H9 (cell line): ENCODE measurements at regions not wholly inside any gene's neighbourhood (a gene's known extent, or its start where the extent isn't known, plus 50 kb on each side); places are given as distances from the start of the nearest gene placed in this dataset.

Experiments
- DNase-seq: peaks from one replicate; pipeline ENCODE4 v3.0.0-alpha.2; 2017
- H2AFZ ChIP-seq: one replicate; pipeline ENCODE4 v1.6.1; 2013; ENCODE audit warnings: mild to moderate bottlenecking, low read length, control low read depth, moderate library complexity
- H2AK5ac ChIP-seq: 2 replicates; pipeline ENCODE4 v1.6.1; 2013; ENCODE audit warnings: low read length, control low read depth, mixed read lengths; ENCODE audit not compliant: insufficient read length
- H2BK120ac ChIP-seq: one replicate; pipeline ENCODE4 v1.6.1; 2013; ENCODE audit warnings: low read depth, mild to moderate bottlenecking, low read length, control low read depth, inconsistent platforms; ENCODE audit not compliant: poor library complexity, severe bottlenecking
- H2BK12ac ChIP-seq: 2 replicates; pipeline ENCODE4 v1.6.1; 2013; ENCODE audit warnings: low read length, control low read depth, mixed read lengths, low read depth; ENCODE audit not compliant: insufficient read length
- H2BK15ac ChIP-seq: 2 replicates; pipeline ENCODE4 v1.6.1; 2013; ENCODE audit warnings: low read depth, low read length, control low read depth
- H2BK20ac ChIP-seq: one replicate; pipeline ENCODE4 v1.6.1; 2013; ENCODE audit warnings: low read depth, mild to moderate bottlenecking, low read length, control low read depth, inconsistent platforms; ENCODE audit not compliant: poor library complexity, severe bottlenecking
- H2BK5ac ChIP-seq: 2 replicates; pipeline ENCODE4 v1.6.1; 2013; ENCODE audit warnings: low read length, control low read depth, mixed read lengths; ENCODE audit not compliant: insufficient read length
- H3K14ac ChIP-seq: 2 replicates; pipeline ENCODE4 v1.6.1; 2013; ENCODE audit warnings: low read length, control low read depth; ENCODE audit not compliant: insufficient read depth
- H3K18ac ChIP-seq: 2 replicates; pipeline ENCODE4 v1.6.1; 2013; ENCODE audit warnings: low read depth, mild to moderate bottlenecking, mixed read lengths, low read length, control low read depth; ENCODE audit not compliant: insufficient read length
- H3K23ac ChIP-seq: 2 replicates; pipeline ENCODE4 v1.6.1; 2013; ENCODE audit warnings: low read length, control low read depth, mixed read lengths, low read depth; ENCODE audit not compliant: insufficient read length
- H3K23me2 ChIP-seq: 2 replicates; pipeline ENCODE4 v1.6.1; 2013; ENCODE audit warnings: low read depth, mild to moderate bottlenecking, mixed read lengths, low read length, control low read depth; ENCODE audit not compliant: insufficient read length, poor library complexity, severe bottlenecking
- H3K27ac ChIP-seq: 2 replicates; pipeline ENCODE4 v1.5.1; 2013; ENCODE audit warnings: low read length, control low read depth, mixed read lengths, low read depth; ENCODE audit not compliant: insufficient read length
- H3K27me3 ChIP-seq: 2 replicates; pipeline ENCODE4 v1.6.1; 2013; ENCODE audit warnings: low read length, control low read depth, inconsistent platforms; ENCODE audit not compliant: insufficient read depth
- H3K4ac ChIP-seq: 2 replicates; pipeline ENCODE4 v1.6.1; 2013; ENCODE audit warnings: low read depth, mild to moderate bottlenecking, control low read depth, inconsistent platforms, low read length, moderate library complexity
- H3K4me1 ChIP-seq: 2 replicates; pipeline ENCODE4 v1.6.1; 2013; ENCODE audit warnings: low read length, control low read depth, inconsistent platforms; ENCODE audit not compliant: insufficient read depth
- H3K4me2 ChIP-seq: 2 replicates; pipeline ENCODE4 v1.6.1; 2013; ENCODE audit warnings: low read length, control low read depth, mixed read lengths; ENCODE audit not compliant: insufficient read length, insufficient read depth
- H3K56ac ChIP-seq: 2 replicates; pipeline ENCODE4 v1.6.1; 2013; ENCODE audit warnings: low read depth, mild to moderate bottlenecking, mixed read lengths, low read length, control low read depth; ENCODE audit not compliant: insufficient read length
- H3K79me1 ChIP-seq: 2 replicates; pipeline ENCODE4 v1.6.1; 2013; ENCODE audit warnings: low read depth, mild to moderate bottlenecking, moderate library complexity, low read length, control low read depth, inconsistent platforms; ENCODE audit not compliant: insufficient read depth, poor library complexity, severe bottlenecking
- H3K79me2 ChIP-seq: 2 replicates; pipeline ENCODE4 v1.6.1; 2013; ENCODE audit warnings: low read length, control low read depth, inconsistent platforms; ENCODE audit not compliant: insufficient read depth
- H3K9ac ChIP-seq: 2 replicates; pipeline ENCODE4 v1.6.1; 2013; ENCODE audit warnings: low read length, control low read depth, mixed read lengths; ENCODE audit not compliant: insufficient read length; ENCODE audit errors: extremely low read depth
- H3K9me3 ChIP-seq: one replicate; pipeline ENCODE4 v1.6.1; 2013; ENCODE audit warnings: low read depth, low read length, inconsistent platforms; ENCODE audit not compliant: control insufficient read depth
- H3T11ph ChIP-seq: one replicate; pipeline ENCODE4 v1.6.1; 2013; ENCODE audit warnings: mild to moderate bottlenecking, low read length, control low read depth, inconsistent platforms
- H4K20me1 ChIP-seq: one replicate; pipeline ENCODE4 v1.6.1; 2013; ENCODE audit not compliant: control insufficient read depth, insufficient read length, insufficient read depth
- H4K5ac ChIP-seq: 2 replicates; pipeline ENCODE4 v1.6.1; 2013; ENCODE audit warnings: low read depth, mild to moderate bottlenecking, mixed read lengths, low read length, control low read depth; ENCODE audit not compliant: insufficient read length
- H4K8ac ChIP-seq: replicated peaks from 2 replicates; pipeline ENCODE4 v1.6.1; 2013; ENCODE audit warnings: low read length, control low read depth, mixed read lengths, low read depth; ENCODE audit not compliant: insufficient read length
- H4K91ac ChIP-seq: 2 replicates; pipeline ENCODE4 v1.6.1; 2013; ENCODE audit warnings: low read depth, mild to moderate bottlenecking, moderate library complexity, mixed read lengths, low read length, control low read depth; ENCODE audit not compliant: insufficient read length
- H3K27ac Mint-ChIP-seq, 3 experiments: 2 replicates in 2 of 3; 3 replicates in 1 of 3; pipeline ENCODE4 v1.8.0; 2020 to 2021; ENCODE audit warnings: mixed read lengths in 3 of 3, mild to moderate bottlenecking in 1 of 3, moderate library complexity in 1 of 3
- H3K27me3 Mint-ChIP-seq: 2 replicates; pipeline ENCODE4 v1.8.0; 2021; ENCODE audit warnings: low read depth, mild to moderate bottlenecking, moderate library complexity, mixed read lengths
- H3K36me3 Mint-ChIP-seq, 3 experiments: 2 replicates in 2 of 3; 3 replicates in 1 of 3; pipeline ENCODE4 v1.8.0; 2020 to 2021; ENCODE audit warnings: low read depth in 3 of 3, mixed read lengths in 3 of 3; ENCODE audit not compliant: insufficient read depth in 1 of 3
- H3K4me1 Mint-ChIP-seq, 2 experiments: 2 replicates each; pipeline ENCODE4 v1.8.0; 2020; ENCODE audit warnings: mixed read lengths in 2 of 2
- H3K4me3 Mint-ChIP-seq, 2 experiments: 2 replicates in 1 of 2; 3 replicates in 1 of 2; pipeline ENCODE4 v1.8.0; 2020 to 2021; ENCODE audit warnings: mild to moderate bottlenecking in 2 of 2, mixed read lengths in 2 of 2, moderate library complexity in 1 of 2
- H3K9me3 Mint-ChIP-seq, 2 experiments: 2 replicates in 1 of 2; 3 replicates in 1 of 2; pipeline ENCODE4 v1.8.0; 2020; ENCODE audit warnings: mild to moderate bottlenecking in 2 of 2, mixed read lengths in 2 of 2, moderate library complexity in 1 of 2
- CTCF ChIP-seq: fragments of 200-600 bp; sonication (generic); conservative IDR thresholded peaks from 3 replicates; pipeline ENCODE4 v1.8.0; 2021; ENCODE audit warnings: antibody characterized with exemption, mild to moderate bottlenecking
- WGBS: extraction: QIAGEN DNeasy Blood & Tissue Kit; methylation state at CpG from one replicate; pipeline ENCODE4 v1.1.7; 2013; ENCODE audit warnings: missing lambda C conversion rate, low lambda C conversion rate, mixed read lengths; ENCODE audit not compliant: insufficient read length; ENCODE audit errors: extremely low coverage; 5-methylcytosine and 5-hydroxymethylcytosine counted together

GRCh38 chr12:92382383-92382878 lies 236.8 kb upstream of the BTG1 start:
- Histone ChIP-seq H2BK20ac (no peak overlapping the region), H3K23ac (no peak overlapping the region), H3K18ac (no peak overlapping the region), H3K4me1 (no peaks in the 10 kb centered on the region), H3K27ac (no peak overlapping the region), H3K14ac (no peak overlapping the region), H2AK5ac (no peak overlapping the region), H4K20me1 (no peaks in the 10 kb centered on the region), H2BK15ac (no peak overlapping the region), H4K91ac (no peak overlapping the region), H3K4ac (no peak overlapping the region), H4K5ac (no peak overlapping the region), H4K8ac (no peak overlapping the region), H2BK120ac (no peak overlapping the region), H3K79me1 (no peaks in the 10 kb centered on the region), H2BK12ac (no peak overlapping the region), H2BK5ac (no peak overlapping the region), H3K79me2 (no peaks in the 10 kb centered on the region), H3K27me3 (no peaks in the 10 kb centered on the region), H3K56ac (no peak overlapping the region), H3K23me2 (no peaks in the 10 kb centered on the region), H3K9me3 (no peaks in the 10 kb centered on the region), H3T11ph (no peak overlapping the region), H2AFZ (no peak overlapping the region), H3K9ac (no peak overlapping the region), H3K4me2 (no peak overlapping the region)
- no peak overlapping the region for H3K4me3 Mint-ChIP-seq
- no CpG with 5 or more reads among the region's 3 CpGs for WGBS
- peaks cover 0 to 2% (median 1%) of the 10 kb centered on the region in 3 experiments; a peak in 1 of 7 replicates for H3K36me3 Mint-ChIP-seq
- peaks cover 2% of the 10 kb centered on the region; the same call in 1 of the 2 replicates for H3K27me3 Mint-ChIP-seq
- H3K4me1 Mint-ChIP-seq: peaks cover 1 to 5% of the 10 kb centered on the region in 2 experiments; a peak in 3 of 4 replicates
- TF ChIP-seq CTCF: no peak
- no peak for DNase-seq
- H3K9me3 Mint-ChIP-seq: no peaks in the 10 kb centered on the region; a peak in 1 of 5 replicates
- H3K27ac Mint-ChIP-seq: no peak overlapping the region
